Astrocyte (in vitro differentiated cells and primary cell): ENCODE measurements at regions not wholly inside any gene's neighbourhood (a gene's known extent, or its start where the extent isn't known, plus 50 kb on each side); places are given as distances from the start of the nearest gene placed in this dataset.
"Not testable (repeated sequence)": the region's sequence is repeated elsewhere in the genome, so short reads cannot be mapped to it uniquely, and the experiment has no call there.

Experiments
- DNase-seq: peaks from one replicate; pipeline ENCODE4 v3.0.0-alpha.2; 2010; ENCODE audit warnings: low read depth
- FAIRE-seq: peaks from 2 replicates; lab custom pipeline; 2011; peaks lifted over from hg19 to GRCh38; lab: Jason Lieb, UNC
- H2AFZ ChIP-seq: 2 replicates; pipeline ENCODE4 v1.6.0; 2012; ENCODE audit warnings: low read depth, low read length, inconsistent platforms
- H3K27ac ChIP-seq: 2 replicates; pipeline ENCODE4 v1.5.1; 2011; ENCODE audit warnings: low read depth, low read length, inconsistent platforms
- H3K27me3 ChIP-seq: 2 replicates; pipeline ENCODE4 v1.6.0; 2011; ENCODE audit warnings: low read length, inconsistent platforms; ENCODE audit not compliant: insufficient read depth
- H3K36me3 ChIP-seq: 2 replicates; pipeline ENCODE4 v1.5.1; 2011; ENCODE audit warnings: low read length, inconsistent platforms; ENCODE audit not compliant: insufficient read depth
- H3K4me1 ChIP-seq: 2 replicates; pipeline ENCODE4 v1.5.1; 2011; ENCODE audit warnings: low read length, inconsistent platforms; ENCODE audit not compliant: insufficient read depth
- H3K4me2 ChIP-seq: 2 replicates; pipeline ENCODE4 v1.6.0; 2012; ENCODE audit warnings: low read length, inconsistent platforms
- H3K4me3 ChIP-seq: 2 replicates; pipeline ENCODE4 v1.5.1; 2011; ENCODE audit warnings: low read depth, mild to moderate bottlenecking, low read length, inconsistent platforms; ENCODE audit not compliant: insufficient read depth
- H3K79me2 ChIP-seq: 2 replicates; pipeline ENCODE4 v1.6.0; 2012; ENCODE audit warnings: mild to moderate bottlenecking, low read length, inconsistent platforms; ENCODE audit not compliant: insufficient read depth
- H3K9ac ChIP-seq: 2 replicates; pipeline ENCODE4 v1.6.0; 2012; ENCODE audit warnings: mild to moderate bottlenecking, low read length, inconsistent platforms
- H3K9me3 ChIP-seq: 2 replicates; pipeline ENCODE4 v1.5.1; 2012; ENCODE audit warnings: low read depth, mild to moderate bottlenecking, low read length, inconsistent platforms; ENCODE audit not compliant: insufficient read depth
- H4K20me1 ChIP-seq: 2 replicates; pipeline ENCODE4 v1.6.0; 2012; ENCODE audit warnings: low read length, inconsistent platforms; ENCODE audit not compliant: insufficient read depth
- H3K27ac Mint-ChIP-seq: one replicate; pipeline ENCODE4 v1.8.0; 2021; ENCODE audit warnings: mild to moderate bottlenecking, mixed read lengths; ENCODE audit not compliant: unreplicated experiment
- H3K27me3 Mint-ChIP-seq: one replicate; pipeline ENCODE4 v1.8.0; 2021; ENCODE audit warnings: low read depth, mixed read lengths; ENCODE audit not compliant: unreplicated experiment
- H3K36me3 Mint-ChIP-seq: one replicate; pipeline ENCODE4 v1.8.0; 2021; ENCODE audit warnings: low read depth, mixed read lengths; ENCODE audit not compliant: unreplicated experiment
- H3K4me1 Mint-ChIP-seq: one replicate; pipeline ENCODE4 v1.8.0; 2021; ENCODE audit warnings: low read depth, mixed read lengths; ENCODE audit not compliant: unreplicated experiment
- H3K4me3 Mint-ChIP-seq: one replicate; pipeline ENCODE4 v1.8.0; 2021; ENCODE audit warnings: mild to moderate bottlenecking, moderate library complexity, mixed read lengths; ENCODE audit not compliant: unreplicated experiment
- H3K9me3 Mint-ChIP-seq: one replicate; pipeline ENCODE4 v1.8.0; 2021; ENCODE audit warnings: mild to moderate bottlenecking, mixed read lengths; ENCODE audit not compliant: unreplicated experiment
- EZH2 ChIP-seq: IDR thresholded peaks from 2 replicates; pipeline ENCODE4 v1.6.1; 2012; ENCODE audit warnings: mild to moderate bottlenecking, low read length, inconsistent platforms; ENCODE audit not compliant: insufficient read depth
- TF ChIP-seq, protein P1 (sequence below): IDR thresholded peaks from 2 replicates; pipeline ENCODE4 v1.5.1; 2011; ENCODE audit warnings: low read depth, mild to moderate bottlenecking, inconsistent platforms, low read length, moderate library complexity; ENCODE audit not compliant: insufficient read depth

DNA sequence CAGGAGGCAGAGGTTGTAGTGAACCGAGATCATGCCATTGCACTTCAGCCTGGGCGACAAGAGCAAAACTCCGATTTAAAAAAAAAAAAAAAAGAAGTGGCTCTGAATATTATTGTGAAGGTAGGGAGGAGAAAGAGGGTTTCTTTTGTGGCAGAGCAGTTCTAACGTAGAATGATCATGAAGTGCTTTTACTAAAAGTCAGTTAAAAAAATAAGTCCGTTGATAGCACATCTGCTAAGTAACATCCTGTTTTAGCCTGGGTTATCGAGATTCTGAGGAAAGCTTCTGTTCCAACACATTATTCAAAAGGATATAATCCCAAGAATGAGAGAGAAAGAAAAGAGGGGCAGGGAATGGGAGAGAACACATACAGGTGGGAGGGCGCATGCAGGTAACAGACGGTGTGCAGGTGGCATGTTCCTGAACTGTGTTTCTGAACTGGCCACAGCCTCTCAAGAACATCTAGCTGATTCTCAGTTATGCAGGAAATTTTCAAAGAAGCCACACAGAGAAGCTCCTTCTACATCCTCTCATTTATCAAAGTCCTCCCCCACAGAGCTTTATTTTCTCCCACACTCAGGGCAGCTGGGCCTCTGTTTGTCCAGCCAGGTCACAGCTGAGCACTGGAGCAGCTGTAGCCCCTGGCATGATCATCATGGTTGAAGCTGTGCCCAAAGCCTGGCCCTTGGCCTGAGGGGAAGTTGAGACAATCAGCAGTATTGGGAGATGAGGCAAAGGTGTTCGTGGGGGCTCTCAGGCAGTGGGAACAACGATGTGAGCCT, 342.3 kb downstream of the ZNF674 start:
- Histone ChIP-seq H4K20me1 (no peaks in the 10 kb centered on the region), H3K27ac (no peak overlapping the region), H3K4me2 (no peak overlapping the region), H3K4me3 (no peak overlapping the region), H3K4me1 (peaks cover under 1% of the 10 kb centered on the region), H3K9ac (no peak overlapping the region), H3K9me3 (no peaks in the 10 kb centered on the region), H2AFZ (no peak overlapping the region), H3K27me3 (no peaks in the 10 kb centered on the region), H3K79me2 (no peaks in the 10 kb centered on the region), H3K36me3 (no peaks in the 10 kb centered on the region)
- Mint-ChIP-seq H3K27me3 (peaks cover 4% of the 10 kb centered on the region), H3K36me3 (no peaks in the 10 kb centered on the region), H3K4me3 (no peak overlapping the region), H3K4me1 (peaks cover 4% of the 10 kb centered on the region), H3K9me3 (no peaks in the 10 kb centered on the region), H3K27ac (no peak overlapping the region)
- TF ChIP-seq, protein P1, sequence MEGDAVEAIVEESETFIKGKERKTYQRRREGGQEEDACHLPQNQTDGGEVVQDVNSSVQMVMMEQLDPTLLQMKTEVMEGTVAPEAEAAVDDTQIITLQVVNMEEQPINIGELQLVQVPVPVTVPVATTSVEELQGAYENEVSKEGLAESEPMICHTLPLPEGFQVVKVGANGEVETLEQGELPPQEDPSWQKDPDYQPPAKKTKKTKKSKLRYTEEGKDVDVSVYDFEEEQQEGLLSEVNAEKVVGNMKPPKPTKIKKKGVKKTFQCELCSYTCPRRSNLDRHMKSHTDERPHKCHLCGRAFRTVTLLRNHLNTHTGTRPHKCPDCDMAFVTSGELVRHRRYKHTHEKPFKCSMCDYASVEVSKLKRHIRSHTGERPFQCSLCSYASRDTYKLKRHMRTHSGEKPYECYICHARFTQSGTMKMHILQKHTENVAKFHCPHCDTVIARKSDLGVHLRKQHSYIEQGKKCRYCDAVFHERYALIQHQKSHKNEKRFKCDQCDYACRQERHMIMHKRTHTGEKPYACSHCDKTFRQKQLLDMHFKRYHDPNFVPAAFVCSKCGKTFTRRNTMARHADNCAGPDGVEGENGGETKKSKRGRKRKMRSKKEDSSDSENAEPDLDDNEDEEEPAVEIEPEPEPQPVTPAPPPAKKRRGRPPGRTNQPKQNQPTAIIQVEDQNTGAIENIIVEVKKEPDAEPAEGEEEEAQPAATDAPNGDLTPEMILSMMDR, result no peak
- no peak for TF ChIP-seq EZH2
- FAIRE-seq (peak; percentile 68), DNase-seq (peak; percentile 57)

DNA sequence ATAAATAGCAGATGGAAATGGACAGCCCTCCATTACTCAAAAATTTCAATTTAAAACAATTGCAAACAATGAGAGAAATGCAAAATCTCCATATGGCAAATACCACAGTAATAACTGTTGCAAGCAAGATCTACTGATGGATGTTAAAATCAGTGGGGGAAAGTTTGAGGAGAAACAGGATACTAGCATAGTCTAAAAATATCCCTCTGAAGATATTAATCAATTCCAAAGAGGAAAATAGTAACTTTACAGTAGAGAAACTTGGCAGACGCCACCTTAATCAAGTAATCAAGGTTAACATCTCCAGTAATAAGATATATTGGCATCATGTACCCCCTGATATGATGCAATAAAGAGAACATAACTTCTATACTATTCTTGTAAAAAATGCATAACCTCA, 344.8 kb downstream of the ZNF674 start:
- no peak overlapping the region for H2AFZ ChIP-seq
- Mint-ChIP-seq H3K4me3 (no peak overlapping the region), H3K27ac (no peak overlapping the region), H3K4me1 (peaks cover 4% of the 10 kb centered on the region), H3K9me3 (no peaks in the 10 kb centered on the region), H3K27me3 (peaks cover 4% of the 10 kb centered on the region), H3K36me3 (no peaks in the 10 kb centered on the region)
- no peak overlapping the region for H3K4me3 ChIP-seq
- DNase-seq (no peak), FAIRE-seq (peak; percentile 82)
- TF ChIP-seq, protein P1, result no peak
- no peak for TF ChIP-seq EZH2
- H3K4me2 ChIP-seq, result no peak overlapping the region
- H3K27me3 ChIP-seq, result no peaks in the 10 kb centered on the region
- no peaks in the 10 kb centered on the region for H3K4me1 ChIP-seq
- H4K20me1 ChIP-seq, result no peaks in the 10 kb centered on the region
- no peaks in the 10 kb centered on the region for H3K79me2 ChIP-seq
- H3K36me3 ChIP-seq, result no peaks in the 10 kb centered on the region
- H3K27ac ChIP-seq, result no peak overlapping the region
- no peak overlapping the region for H3K9ac ChIP-seq
- H3K9me3 ChIP-seq, result no peaks in the 10 kb centered on the region

DNA sequence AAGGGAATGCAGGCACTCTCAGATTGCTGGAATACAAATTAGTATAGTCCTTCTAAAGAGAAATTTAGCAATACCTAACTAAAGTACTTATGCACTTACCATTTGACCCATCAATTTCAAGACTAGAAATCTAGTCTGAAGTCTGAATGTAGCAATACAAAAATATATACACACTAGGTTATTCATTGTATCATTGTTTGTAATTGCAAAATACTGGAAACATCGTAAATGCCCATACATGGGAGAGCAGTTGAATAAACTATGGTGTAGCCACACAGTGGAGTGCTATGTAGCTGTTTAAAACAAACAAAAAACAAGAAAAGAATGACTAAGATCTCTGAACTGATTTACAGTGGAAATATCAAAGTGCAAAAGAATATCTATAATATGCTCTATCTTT, 346.4 kb downstream of the ZNF674 start:
- Mint-ChIP-seq H3K27me3 (peaks cover 4% of the 10 kb centered on the region), H3K36me3 (no peaks in the 10 kb centered on the region), H3K27ac (no peak overlapping the region), H3K4me1 (no peaks in the 10 kb centered on the region), H3K4me3 (no peak overlapping the region), H3K9me3 (peaks cover 3% of the 10 kb centered on the region)
- no peaks in the 10 kb centered on the region for H4K20me1 ChIP-seq
- no peak overlapping the region for H2AFZ ChIP-seq
- no peak for DNase-seq
- no peaks in the 10 kb centered on the region for H3K36me3 ChIP-seq
- no peaks in the 10 kb centered on the region for H3K9me3 ChIP-seq
- H3K9ac ChIP-seq, result no peak overlapping the region
- H3K27ac ChIP-seq, result no peak overlapping the region
- H3K4me3 ChIP-seq, result no peak overlapping the region
- no peaks in the 10 kb centered on the region for H3K27me3 ChIP-seq
- no peak for TF ChIP-seq EZH2
- TF ChIP-seq, protein P1, result no peak
- no peak overlapping the region for H3K4me2 ChIP-seq
- peak; percentile 56 for FAIRE-seq
- no peaks in the 10 kb centered on the region for H3K4me1 ChIP-seq
- no peaks in the 10 kb centered on the region for H3K79me2 ChIP-seq

DNA sequence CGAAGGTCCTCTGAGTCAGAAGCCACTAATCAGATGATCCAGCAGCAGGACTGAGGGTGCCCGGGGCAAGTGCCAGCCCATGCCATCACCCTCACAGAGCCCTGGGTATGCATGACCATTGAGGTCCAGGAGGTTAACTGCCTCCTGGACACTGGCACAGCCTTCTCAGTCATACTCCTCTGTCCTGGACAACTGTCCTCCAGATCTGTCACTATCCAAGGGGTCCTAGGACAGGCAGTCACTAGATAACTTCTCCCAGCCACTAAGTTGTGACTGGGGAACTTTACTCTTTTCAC, 358.5 kb downstream of the ZNF674 start:
- H3K4me3 Mint-ChIP-seq, result not testable (repeated sequence)

More for the DNA sequence above, 358.5 kb downstream of the ZNF674 start:
- H3K4me1 ChIP-seq, H3K27me3 Mint-ChIP-seq, H3K27ac ChIP-seq, FAIRE-seq, H3K36me3 ChIP-seq, H2AFZ ChIP-seq, H3K27me3 ChIP-seq, H3K4me3 ChIP-seq, H3K9me3 ChIP-seq, H3K4me1 Mint-ChIP-seq, DNase-seq, H3K9ac ChIP-seq, H3K79me2 ChIP-seq, H3K36me3 Mint-ChIP-seq, H4K20me1 ChIP-seq, H3K9me3 Mint-ChIP-seq, H3K27ac Mint-ChIP-seq, H3K4me2 ChIP-seq: not testable (repeated sequence)
